ENCODE measurements at regions not wholly inside any gene's neighbourhood (a gene's known extent, or its start where the extent isn't known, plus 50 kb on each side); places are given as distances from the start of the nearest gene placed in this dataset.

- no peak for TF ChIP-seq CTCF (conservative IDR thresholded peaks at IDR 0.05; ENCODE audit: low read depth, low read length)
- no peak for TF ChIP-seq EZH2 (IDR thresholded peaks at IDR 0.05; ENCODE audit: borderline replicate concordance, low read depth, low read length, poor library complexity, severe bottlenecking)
These were observed 98.3 kb upstream of the VGLL3 start for GRCh38 chr3:87088993-87089841.
